ENCODE measurements at regions not wholly inside any gene's neighbourhood (a gene's known extent, or its start where the extent isn't known, plus 50 kb on each side); places are given as distances from the start of the nearest gene placed in this dataset.

GRCh38 chr11:69375316-69376154, 81.6 kb downstream of the MYEOV start:
- no peak overlapping the region for H3K18ac ChIP-seq (ENCODE audit: extremely low read depth, low read length)
- no peak overlapping the region for H4K5ac ChIP-seq (ENCODE audit: insufficient read length, low read depth, low read length)
- no peak for TF ChIP-seq RXRA (IDR thresholded peaks at IDR 0.05; ENCODE audit: insufficient read depth, low read depth, low read length)
- no peak for TF ChIP-seq POLR2A (IDR thresholded peaks at IDR 0.05; ENCODE audit: control extremely low read depth in 1 of 2, low read depth in 2 of 2, low read length in 2 of 2)
- TF ChIP-seq GTF2F1 (IDR thresholded peaks at IDR 0.05; ENCODE audit: borderline replicate concordance, low read depth, low read length), result no peak
- TF ChIP-seq JUN (IDR thresholded peaks at IDR 0.05; ENCODE audit: low read depth, low read length), result no peak
- no peak for TF ChIP-seq KDM1A (IDR thresholded peaks at IDR 0.05; ENCODE audit: borderline replicate concordance, low read length)
- no peak for TF ChIP-seq ATF3 (IDR thresholded peaks at IDR 0.05; ENCODE audit: insufficient read depth, low read depth, low read length)
- no peak for TF ChIP-seq SP1 (IDR thresholded peaks at IDR 0.05; ENCODE audit: low read depth, low read length)
- TF ChIP-seq SUZ12 (IDR thresholded peaks at IDR 0.05; ENCODE audit: low read length), result no peak
- no peak for TF ChIP-seq ATF2 (IDR thresholded peaks at IDR 0.05; ENCODE audit: low read length)
- no peak for TF ChIP-seq SP4 (IDR thresholded peaks at IDR 0.05; ENCODE audit: low read length)
- no peak for TF ChIP-seq ZNF274 (IDR thresholded peaks at IDR 0.05; ENCODE audit: borderline replicate concordance, extremely low read depth, low read length)

More at GRCh38 chr11:69375316-69376154, 81.6 kb downstream of the MYEOV start:
- H2BK12ac ChIP-seq (ENCODE audit: low read depth, low read length), result no peak overlapping the region
- H3K14ac ChIP-seq (ENCODE audit: insufficient read length), result no peak overlapping the region
- H3K79me2 ChIP-seq (ENCODE audit: control insufficient read depth in 1 of 2, insufficient read depth in 2 of 2, low read length in 2 of 2), result no peaks in the 10 kb centered on the region
- ChIA-PET CTCF (ENCODE audit: partially characterized antibody) (interaction anchor here (0.6 to 1.5 kb wide), 6 partner anchors 10 to 468 kb away, joined by 3 to 4 read pairs (median 4); no protein-coding TSS in a partner anchor), POLR2A (ENCODE audit: partially characterized antibody) (no interaction called here)
- no peaks in the 10 kb centered on the region; a peak in 1 of 7 replicates for H3K4me1 ChIP-seq (replicated peaks in 1 of 4; ENCODE audit: control insufficient read depth in 3 of 4, insufficient read depth in 4 of 4, low read length in 3 of 4)
- H4K91ac ChIP-seq (replicated peaks; ENCODE audit: insufficient read length, low read length), result no peak overlapping the region
- 92% methylated on average over 19 of the region's 22 CpGs; no CpG with 5 or more reads in 1 of the 2 experiments for WGBS, 2 experiments (ENCODE audit: extremely low coverage in 1 of 2, insufficient coverage in 1 of 2, insufficient read length in 1 of 2, insufficient replicate concordance in 2 of 2, low coverage in 1 of 2, low lambda C conversion rate in 2 of 2, missing lambda C conversion rate in 1 of 2)
- no peak overlapping the region for H2AFZ ChIP-seq (ENCODE audit: low read length)
- no peak overlapping the region for H3K4ac ChIP-seq (replicated peaks; ENCODE audit: insufficient read length, low read depth, low read length)
- H3K9ac ChIP-seq (replicated peaks in 1 of 4; ENCODE audit: extremely low read depth in 1 of 4, low read depth in 3 of 4, low read length in 3 of 4), result no peak overlapping the region; a peak in 1 of 7 replicates
- H3K27me3 ChIP-seq (replicated peaks in 1 of 4; ENCODE audit: control insufficient read depth in 3 of 4, extremely low read depth in 1 of 4, insufficient read depth in 3 of 4, low read length in 3 of 4), result no peaks in the 10 kb centered on the region
- no peaks in the 10 kb centered on the region for H3K79me1 ChIP-seq (ENCODE audit: low read depth, low read length)
- no peak overlapping the region for H2BK20ac ChIP-seq (ENCODE audit: low read length)
- H2AK5ac ChIP-seq (ENCODE audit: low read depth, low read length), result no peak overlapping the region
- H3K9me3 ChIP-seq (ENCODE audit: insufficient read depth in 2 of 2, low read depth in 1 of 2, low read length in 1 of 2), result no peaks in the 10 kb centered on the region
- no peak overlapping the region for H3K4me3 ChIP-seq (ENCODE audit: extremely low read depth in 1 of 4, insufficient read depth in 2 of 4, low read depth in 3 of 4, low read length in 4 of 4)
- H2BK5ac ChIP-seq (ENCODE audit: low read depth, low read length), result no peak overlapping the region
- DNase-seq (ENCODE audit: low read depth in 1 of 2, low spot score in 2 of 2) (no peak), FAIRE-seq (no peak)
- no peaks in the 10 kb centered on the region for H3K23me2 ChIP-seq (ENCODE audit: low read depth, low read length)
- H2BK15ac ChIP-seq (ENCODE audit: low read length), result no peak overlapping the region
- H2BK120ac ChIP-seq (replicated peaks; ENCODE audit: low read depth, low read length), result no peak overlapping the region
- no peak overlapping the region for H3K23ac ChIP-seq (ENCODE audit: insufficient read length)
- no peak overlapping the region for H3K27ac ChIP-seq (ENCODE audit: low read depth, low read length)
- no peak overlapping the region for H3K4me2 ChIP-seq (ENCODE audit: insufficient read depth in 1 of 2, low read depth in 2 of 2, low read length in 2 of 2)
- no peaks in the 10 kb centered on the region for H3K36me3 ChIP-seq (ENCODE audit: control insufficient read depth in 2 of 4, insufficient read depth in 4 of 4, low read length in 3 of 4)
- H4K8ac ChIP-seq (ENCODE audit: extremely low read depth, insufficient read depth, low read length), result no peak overlapping the region
- no peaks in the 10 kb centered on the region for H4K20me1 ChIP-seq (replicated peaks in 1 of 2; ENCODE audit: control insufficient read depth in 1 of 2, insufficient read depth in 2 of 2, low read length in 2 of 2)
- no peak overlapping the region for H3K56ac ChIP-seq (replicated peaks; ENCODE audit: insufficient read length, low read depth, low read length)

Measured in H1 (cell line).